ENCODE measurements at regions not wholly inside any gene's neighbourhood (a gene's known extent, or its start where the extent isn't known, plus 50 kb on each side); places are given as distances from the start of the nearest gene placed in this dataset.

- TF ChIP-seq POLR2A (IDR thresholded peaks at IDR 0.05; ENCODE audit: low read length) = no peak
- no peak for TF ChIP-seq GATA1 (IDR thresholded peaks at IDR 0.05; ENCODE audit: low read depth, low read length)
Observed at GRCh38 chr18:78719821-78720220, 259.8 kb upstream of the SALL3 start.

Data from erythroblast (primary cell).